HEK293 (cell line): ENCODE measurements at regions not wholly inside any gene's neighbourhood (a gene's known extent, or its start where the extent isn't known, plus 50 kb on each side); places are given as distances from the start of the nearest gene placed in this dataset.

Experiments
- CTCF ChIA-PET: fragments of 350-600 bp; formaldehyde crosslinking; extraction: SDS; loops from one replicate; lab custom pipeline; 2021; ENCODE audit warnings: antibody characterized with exemption; lab: Yijun Ruan, JAX
- POLR2A ChIA-PET: fragments of 300-600 bp; formaldehyde crosslinking; extraction: SDS; loops from one replicate; lab custom pipeline; 2020; ENCODE audit warnings: antibody characterized with exemption, inconsistent platforms; lab: Yijun Ruan, JAX
- H3K27ac ChIP-seq: fragments of 200-500 bp; sonication (Bioruptor generic); 2 replicates; pipeline ENCODE4 v1.5.1; 2014; ENCODE audit warnings: low read depth, low read length, control low read depth, inconsistent platforms; ENCODE audit errors: extremely low read depth
- H3K36me3 ChIP-seq, 2 experiments: fragments of 200-500 bp in 1 of 2; sonication (Bioruptor generic) in 1 of 2; 1 replicate in 1 of 2; 2 replicates in 1 of 2; pipeline ENCODE4 v1.5.1; 2014 to 2017; ENCODE audit warnings: inconsistent platforms in 2 of 2, low read length in 2 of 2; ENCODE audit not compliant: control insufficient read depth in 2 of 2, insufficient read depth in 1 of 2
- H3K4me1 ChIP-seq: fragments of 200-500 bp; sonication (Bioruptor generic); 2 replicates; pipeline ENCODE4 v1.5.1; 2014; ENCODE audit warnings: mild to moderate bottlenecking, low read length, inconsistent platforms; ENCODE audit not compliant: control insufficient read depth, insufficient read depth
- H3K4me3 ChIP-seq: 2 replicates; pipeline ENCODE4 v1.5.1; 2011; ENCODE audit warnings: low read depth, mild to moderate bottlenecking, control low read depth, low read length, moderate library complexity
- H3K9me3 ChIP-seq: fragments of 200-500 bp; sonication (Bioruptor generic); 2 replicates; pipeline ENCODE4 v1.5.1; 2014; ENCODE audit warnings: low read depth, low read length, inconsistent platforms; ENCODE audit not compliant: control insufficient read depth, insufficient read depth
- PRDM1 ChIP-seq: fragments of 450-650 bp; formaldehyde crosslinking; IDR thresholded peaks from 2 replicates; pipeline ENCODE4; 2016; ENCODE audit warnings: missing biosample characterization, missing genetic modification characterization
- TRIM28 ChIP-seq: IDR thresholded peaks from 2 replicates; pipeline ENCODE4 v1.6.1; 2011; ENCODE audit warnings: low read length, control low read depth, borderline replicate concordance
- ZBTB44 ChIP-seq: fragments of 450-650 bp; IDR thresholded peaks from 2 replicates; pipeline ENCODE4 v1.5.1; 2018; ENCODE audit warnings: missing biosample characterization, mild to moderate bottlenecking, missing genetic modification characterization
- ZIC2 ChIP-seq: fragments of 450-650 bp; formaldehyde crosslinking; IDR thresholded peaks from 2 replicates; pipeline ENCODE4 v1.5.1; 2016; ENCODE audit warnings: missing biosample characterization, missing genetic modification characterization
- ZNF132 ChIP-seq: fragments of 450-650 bp; formaldehyde crosslinking; IDR thresholded peaks from 2 replicates; pipeline ENCODE4 v1.5.1; 2017; ENCODE audit warnings: missing biosample characterization, missing genetic modification characterization, borderline replicate concordance
- ZNF133 ChIP-seq: fragments of 450-650 bp; formaldehyde crosslinking; IDR thresholded peaks from 2 replicates; pipeline ENCODE4 v1.5.1; 2016; ENCODE audit warnings: missing biosample characterization, missing genetic modification characterization
- ZNF202 ChIP-seq: fragments of 450-650 bp; formaldehyde crosslinking; IDR thresholded peaks from 2 replicates; pipeline ENCODE4 v1.5.1; 2016; ENCODE audit warnings: missing biosample characterization, missing genetic modification characterization, borderline replicate concordance
- ZNF292 ChIP-seq: fragments of 450-650 bp; formaldehyde crosslinking; IDR thresholded peaks from 2 replicates; pipeline ENCODE4 v1.5.1; 2016; ENCODE audit warnings: low read depth, missing biosample characterization, missing genetic modification characterization, borderline replicate concordance
- ZNF324 ChIP-seq: fragments of 450-650 bp; formaldehyde crosslinking; IDR thresholded peaks from 2 replicates; pipeline ENCODE4 v1.5.1; 2016; ENCODE audit warnings: missing biosample characterization, missing genetic modification characterization
- ZNF366 ChIP-seq: fragments of 450-650 bp; formaldehyde crosslinking; conservative IDR thresholded peaks from 2 replicates; pipeline ENCODE4 v1.5.1; 2016; ENCODE audit warnings: missing biosample characterization, missing genetic modification characterization
- ZNF394 ChIP-seq: fragments of 450-650 bp; formaldehyde crosslinking; IDR thresholded peaks from 2 replicates; pipeline ENCODE4 v1.5.1; 2016; ENCODE audit warnings: missing biosample characterization, missing genetic modification characterization, mild to moderate bottlenecking, moderate library complexity, borderline replicate concordance
- ZNF473 ChIP-seq: fragments of 450-650 bp; formaldehyde crosslinking; IDR thresholded peaks from 2 replicates; pipeline ENCODE4 v1.5.1; 2017; ENCODE audit warnings: missing biosample characterization, missing genetic modification characterization
- ZNF596 ChIP-seq: fragments of 450-650 bp; IDR thresholded peaks from 2 replicates; pipeline ENCODE4 v1.5.0; 2018; ENCODE audit warnings: missing biosample characterization, mild to moderate bottlenecking, missing genetic modification characterization, moderate library complexity
- ZNF660 ChIP-seq: fragments of 450-650 bp; IDR thresholded peaks from 2 replicates; pipeline ENCODE4 v1.5.1; 2018; ENCODE audit warnings: missing biosample characterization, mild to moderate bottlenecking, missing genetic modification characterization
- ZNF670 ChIP-seq: fragments of 450-650 bp; formaldehyde crosslinking; IDR thresholded peaks from 2 replicates; pipeline ENCODE4 v1.5.1; 2016; ENCODE audit warnings: missing biosample characterization, missing genetic modification characterization, low read depth
- TF ChIP-seq, protein P1 (sequence below): fragments of 450-650 bp; formaldehyde crosslinking; conservative IDR thresholded peaks from 2 replicates; pipeline ENCODE4 v1.5.1; 2016; ENCODE audit warnings: low read depth, missing biosample characterization, missing genetic modification characterization

- Histone ChIP-seq H3K9me3 (no peaks in the 10 kb centered on the region), H3K27ac (no peak overlapping the region), H3K36me3 (no peaks in the 10 kb centered on the region), H3K4me1 (no peaks in the 10 kb centered on the region), H3K4me3 (no peak overlapping the region)
- ChIA-PET POLR2A (no interaction called here), CTCF (interaction anchor here (0.6 kb wide), 1 partner anchor 1694 kb away, joined by 3 read pairs; no protein-coding TSS in a partner anchor)
- TF ChIP-seq PRDM1 (tag by site-specific recombination) (no peak), ZNF133 (no peak), ZNF132 (no peak)
These were observed 2664.4 kb downstream of the ARAP2 start for GRCh38 chr4:33579951-33580350.

- Histone ChIP-seq H3K27ac (no peak overlapping the region), H3K4me1 (no peaks in the 10 kb centered on the region), H3K36me3 (no peaks in the 10 kb centered on the region), H3K4me3 (no peak overlapping the region), H3K9me3 (no peaks in the 10 kb centered on the region)
- TF ChIP-seq, protein P1, sequence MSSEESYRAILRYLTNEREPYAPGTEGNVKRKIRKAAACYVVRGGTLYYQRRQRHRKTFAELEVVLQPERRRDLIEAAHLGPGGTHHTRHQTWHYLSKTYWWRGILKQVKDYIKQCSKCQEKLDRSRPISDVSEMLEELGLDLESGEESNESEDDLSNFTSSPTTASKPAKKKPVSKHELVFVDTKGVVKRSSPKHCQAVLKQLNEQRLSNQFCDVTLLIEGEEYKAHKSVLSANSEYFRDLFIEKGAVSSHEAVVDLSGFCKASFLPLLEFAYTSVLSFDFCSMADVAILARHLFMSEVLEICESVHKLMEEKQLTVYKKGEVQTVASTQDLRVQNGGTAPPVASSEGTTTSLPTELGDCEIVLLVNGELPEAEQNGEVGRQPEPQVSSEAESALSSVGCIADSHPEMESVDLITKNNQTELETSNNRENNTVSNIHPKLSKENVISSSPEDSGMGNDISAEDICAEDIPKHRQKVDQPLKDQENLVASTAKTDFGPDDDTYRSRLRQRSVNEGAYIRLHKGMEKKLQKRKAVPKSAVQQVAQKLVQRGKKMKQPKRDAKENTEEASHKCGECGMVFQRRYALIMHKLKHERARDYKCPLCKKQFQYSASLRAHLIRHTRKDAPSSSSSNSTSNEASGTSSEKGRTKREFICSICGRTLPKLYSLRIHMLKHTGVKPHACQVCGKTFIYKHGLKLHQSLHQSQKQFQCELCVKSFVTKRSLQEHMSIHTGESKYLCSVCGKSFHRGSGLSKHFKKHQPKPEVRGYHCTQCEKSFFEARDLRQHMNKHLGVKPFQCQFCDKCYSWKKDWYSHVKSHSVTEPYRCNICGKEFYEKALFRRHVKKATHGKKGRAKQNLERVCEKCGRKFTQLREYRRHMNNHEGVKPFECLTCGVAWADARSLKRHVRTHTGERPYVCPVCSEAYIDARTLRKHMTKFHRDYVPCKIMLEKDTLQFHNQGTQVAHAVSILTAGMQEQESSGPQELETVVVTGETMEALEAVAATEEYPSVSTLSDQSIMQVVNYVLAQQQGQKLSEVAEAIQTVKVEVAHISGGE (tag by site-specific recombination) = no peak
- TF ChIP-seq ZNF292 (tag by site-specific recombination) (no peak), TRIM28 (peak; percentile 67; the same call in 1 of the 2 replicates)
- ChIA-PET POLR2A (no interaction called here), CTCF (interaction anchor here (0.8 kb wide), 1 partner anchor 1037 kb away, joined by 4 read pairs; no protein-coding TSS in a partner anchor)
These were observed 2651.6 kb downstream of the ARAP2 start for GRCh38 chr4:33592701-33593100.

GRCh38 chr4:33606951-33607350 lies 2637.4 kb downstream of the ARAP2 start:
- ChIA-PET POLR2A (no interaction called here), CTCF (no interaction called here)
- TF ChIP-seq ZNF670 = no peak
- TF ChIP-seq ZIC2 = no peak
- no peak for TF ChIP-seq ZNF473 (tag by site-specific recombination)
- TF ChIP-seq ZNF366 (tag by site-specific recombination) = no peak
- no peak for TF ChIP-seq ZBTB44
- no peak for TF ChIP-seq ZNF660 (tag by site-specific recombination)
- TF ChIP-seq ZNF596 (tag by site-specific recombination) = no peak
- TF ChIP-seq ZNF394 (tag by site-specific recombination) = no peak
- TF ChIP-seq ZNF324 (tag by site-specific recombination) = no peak
- TF ChIP-seq ZNF202 (tag by site-specific recombination) = no peak
- Histone ChIP-seq H3K4me3 (no peak overlapping the region), H3K27ac (no peak overlapping the region), H3K4me1 (no peaks in the 10 kb centered on the region), H3K36me3 (no peaks in the 10 kb centered on the region), H3K9me3 (no peaks in the 10 kb centered on the region)
